ENCODE measurements at regions not wholly inside any gene's neighbourhood (a gene's known extent, or its start where the extent isn't known, plus 50 kb on each side); places are given as distances from the start of the nearest gene placed in this dataset.

DNA sequence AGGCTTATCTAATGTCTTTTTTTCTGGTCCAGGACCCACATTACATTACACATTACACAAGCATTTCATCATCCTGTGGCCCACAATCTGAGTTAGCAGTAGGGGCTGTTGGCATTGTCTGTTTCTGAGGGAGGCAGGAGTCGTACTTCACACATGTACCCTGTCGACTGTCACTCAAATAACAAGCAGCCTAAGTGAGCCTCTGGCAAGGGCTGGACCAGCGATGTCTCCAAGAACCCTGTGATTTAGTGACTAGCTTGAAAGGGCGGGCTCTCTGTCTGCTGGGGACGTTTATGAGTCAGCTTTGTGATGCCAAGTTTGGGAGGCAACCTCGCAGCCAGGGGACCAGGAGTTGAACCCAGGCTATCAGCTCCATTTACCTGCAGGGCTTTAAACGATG, 251.4 kb downstream of the HS3ST3B1 start:
- TF ChIP-seq, protein P1, sequence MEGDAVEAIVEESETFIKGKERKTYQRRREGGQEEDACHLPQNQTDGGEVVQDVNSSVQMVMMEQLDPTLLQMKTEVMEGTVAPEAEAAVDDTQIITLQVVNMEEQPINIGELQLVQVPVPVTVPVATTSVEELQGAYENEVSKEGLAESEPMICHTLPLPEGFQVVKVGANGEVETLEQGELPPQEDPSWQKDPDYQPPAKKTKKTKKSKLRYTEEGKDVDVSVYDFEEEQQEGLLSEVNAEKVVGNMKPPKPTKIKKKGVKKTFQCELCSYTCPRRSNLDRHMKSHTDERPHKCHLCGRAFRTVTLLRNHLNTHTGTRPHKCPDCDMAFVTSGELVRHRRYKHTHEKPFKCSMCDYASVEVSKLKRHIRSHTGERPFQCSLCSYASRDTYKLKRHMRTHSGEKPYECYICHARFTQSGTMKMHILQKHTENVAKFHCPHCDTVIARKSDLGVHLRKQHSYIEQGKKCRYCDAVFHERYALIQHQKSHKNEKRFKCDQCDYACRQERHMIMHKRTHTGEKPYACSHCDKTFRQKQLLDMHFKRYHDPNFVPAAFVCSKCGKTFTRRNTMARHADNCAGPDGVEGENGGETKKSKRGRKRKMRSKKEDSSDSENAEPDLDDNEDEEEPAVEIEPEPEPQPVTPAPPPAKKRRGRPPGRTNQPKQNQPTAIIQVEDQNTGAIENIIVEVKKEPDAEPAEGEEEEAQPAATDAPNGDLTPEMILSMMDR (IDR thresholded peaks at IDR 0.05; ENCODE audit: low read depth, low read length), result no peak
- TF ChIP-seq MYC (IDR thresholded peaks at IDR 0.05; ENCODE audit: low read depth, low read length) (no peak), POLR2A (IDR thresholded peaks at IDR 0.05; ENCODE audit: extremely low read depth, insufficient read length) (no peak)
- TF ChIP-seq, protein P2, sequence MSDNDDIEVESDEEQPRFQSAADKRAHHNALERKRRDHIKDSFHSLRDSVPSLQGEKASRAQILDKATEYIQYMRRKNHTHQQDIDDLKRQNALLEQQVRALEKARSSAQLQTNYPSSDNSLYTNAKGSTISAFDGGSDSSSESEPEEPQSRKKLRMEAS (IDR thresholded peaks at IDR 0.05; ENCODE audit: low read depth, low read length), result no peak

Measured in NB4 (cell line).